ENCODE measurements at regions not wholly inside any gene's neighbourhood (a gene's known extent, or its start where the extent isn't known, plus 50 kb on each side); places are given as distances from the start of the nearest gene placed in this dataset.

DNA sequence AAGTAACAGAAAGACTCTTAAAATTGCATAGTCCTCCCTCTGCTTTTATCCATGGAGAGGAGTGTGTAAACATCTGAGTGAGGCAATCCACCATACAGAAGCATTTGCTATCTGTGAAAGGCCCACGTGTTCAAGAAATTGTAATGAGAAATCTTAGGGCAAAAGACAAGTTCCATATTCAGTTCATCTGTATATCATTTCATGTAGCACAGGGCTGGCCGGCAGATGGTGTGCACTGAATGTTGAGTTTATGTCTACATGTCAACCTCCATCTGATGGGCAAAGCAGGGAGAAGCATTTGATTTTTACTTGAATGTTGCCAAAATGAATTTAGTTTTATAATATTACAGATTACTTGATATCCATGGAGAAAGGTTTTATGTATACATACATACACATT lies 179.5 kb upstream of the RAD23B start:
- CTCF ChIA-PET = no interaction called here
- Histone ChIP-seq H3K9me3 (ENCODE audit: control insufficient read depth, insufficient read depth, low read length) (no peaks in the 10 kb centered on the region), H3K4me3 (ENCODE audit: low read depth, low read length) (no peak overlapping the region), H3K27me3 (ENCODE audit: control insufficient read depth, insufficient read depth, low read length) (no peaks in the 10 kb centered on the region), H3K27ac (ENCODE audit: low read depth, low read length) (no peak overlapping the region)
- POLR2A ChIA-PET = no interaction called here
- DNase-seq (ENCODE audit: low read depth, low spot score) = no peak
- TF ChIP-seq, protein P1, sequence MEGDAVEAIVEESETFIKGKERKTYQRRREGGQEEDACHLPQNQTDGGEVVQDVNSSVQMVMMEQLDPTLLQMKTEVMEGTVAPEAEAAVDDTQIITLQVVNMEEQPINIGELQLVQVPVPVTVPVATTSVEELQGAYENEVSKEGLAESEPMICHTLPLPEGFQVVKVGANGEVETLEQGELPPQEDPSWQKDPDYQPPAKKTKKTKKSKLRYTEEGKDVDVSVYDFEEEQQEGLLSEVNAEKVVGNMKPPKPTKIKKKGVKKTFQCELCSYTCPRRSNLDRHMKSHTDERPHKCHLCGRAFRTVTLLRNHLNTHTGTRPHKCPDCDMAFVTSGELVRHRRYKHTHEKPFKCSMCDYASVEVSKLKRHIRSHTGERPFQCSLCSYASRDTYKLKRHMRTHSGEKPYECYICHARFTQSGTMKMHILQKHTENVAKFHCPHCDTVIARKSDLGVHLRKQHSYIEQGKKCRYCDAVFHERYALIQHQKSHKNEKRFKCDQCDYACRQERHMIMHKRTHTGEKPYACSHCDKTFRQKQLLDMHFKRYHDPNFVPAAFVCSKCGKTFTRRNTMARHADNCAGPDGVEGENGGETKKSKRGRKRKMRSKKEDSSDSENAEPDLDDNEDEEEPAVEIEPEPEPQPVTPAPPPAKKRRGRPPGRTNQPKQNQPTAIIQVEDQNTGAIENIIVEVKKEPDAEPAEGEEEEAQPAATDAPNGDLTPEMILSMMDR (IDR thresholded peaks at IDR 0.05; ENCODE audit: low read depth, low read length) = no peak

DNA sequence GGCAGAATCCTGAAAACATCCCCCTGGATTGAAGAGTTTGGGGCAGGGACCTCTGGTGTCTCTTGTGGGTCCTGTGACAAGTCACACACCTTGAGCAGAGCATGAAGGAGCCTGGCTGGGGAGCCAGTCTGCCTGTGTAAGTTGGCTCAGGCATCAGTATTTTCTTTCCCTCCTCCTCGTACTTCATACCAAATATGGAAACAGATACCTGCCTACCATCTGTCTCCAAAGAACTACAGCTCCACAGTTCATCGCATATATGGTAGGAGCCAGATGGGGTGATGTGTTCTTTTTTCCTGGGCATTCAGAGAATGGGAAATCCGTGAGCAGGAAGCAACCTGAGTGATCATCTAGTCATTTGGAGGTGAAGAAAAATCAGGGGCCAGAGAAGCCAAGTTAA lies 177.3 kb upstream of the RAD23B start:
- CTCF ChIA-PET = interaction anchor here (0.6 kb wide), 1 partner anchor 1538 kb away, joined by 3 read pairs; no protein-coding TSS in a partner anchor

DNA sequence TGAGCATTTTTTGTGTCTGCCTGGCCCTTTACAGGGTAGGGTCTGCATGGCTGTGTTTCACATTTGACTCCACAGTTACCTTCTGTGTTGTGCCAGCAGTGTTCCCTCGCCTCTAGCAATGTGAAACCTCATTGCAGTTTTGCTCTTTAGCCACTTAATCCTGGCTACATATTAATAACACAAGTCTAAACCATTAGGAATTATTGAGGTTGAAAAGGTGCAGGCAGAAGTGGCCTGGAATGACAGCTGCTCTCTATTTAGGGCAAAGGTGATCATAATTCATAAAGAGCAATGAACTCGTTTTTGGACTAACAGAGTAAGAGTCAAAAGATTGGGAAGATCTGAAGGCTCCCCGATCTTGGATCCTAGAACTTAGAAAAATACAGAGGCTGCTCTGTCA lies 176.7 kb upstream of the RAD23B start:
- TF ChIP-seq, protein P1 (IDR thresholded peaks at IDR 0.05; ENCODE audit: low read depth, low read length) = no peak
- no peaks in the 10 kb centered on the region for H3K9me3 ChIP-seq (ENCODE audit: control insufficient read depth, insufficient read depth, low read length)
- H3K27me3 ChIP-seq (ENCODE audit: control insufficient read depth, insufficient read depth, low read length) = no peaks in the 10 kb centered on the region
- no peak overlapping the region for H3K4me3 ChIP-seq (ENCODE audit: low read depth, low read length)
- no peak for DNase-seq (ENCODE audit: low read depth, low spot score)
- no peak overlapping the region for H3K27ac ChIP-seq (ENCODE audit: low read depth, low read length)
- CTCF ChIA-PET = interaction anchor here (0.6 kb wide), 1 partner anchor 1538 kb away, joined by 3 read pairs; no protein-coding TSS in a partner anchor
- POLR2A ChIA-PET = no interaction called here

More for the DNA sequence above, 177.3 kb upstream of the RAD23B start:
- H3K4me3 ChIP-seq (ENCODE audit: low read depth, low read length) = no peak overlapping the region
- H3K9me3 ChIP-seq (ENCODE audit: control insufficient read depth, insufficient read depth, low read length) = no peaks in the 10 kb centered on the region
- POLR2A ChIA-PET = no interaction called here
- DNase-seq (ENCODE audit: low read depth, low spot score) = no peak
- no peaks in the 10 kb centered on the region for H3K27me3 ChIP-seq (ENCODE audit: control insufficient read depth, insufficient read depth, low read length)
- no peak overlapping the region for H3K27ac ChIP-seq (ENCODE audit: low read depth, low read length)
- TF ChIP-seq, protein P1 (IDR thresholded peaks at IDR 0.05; ENCODE audit: low read depth, low read length) = no peak

DNA sequence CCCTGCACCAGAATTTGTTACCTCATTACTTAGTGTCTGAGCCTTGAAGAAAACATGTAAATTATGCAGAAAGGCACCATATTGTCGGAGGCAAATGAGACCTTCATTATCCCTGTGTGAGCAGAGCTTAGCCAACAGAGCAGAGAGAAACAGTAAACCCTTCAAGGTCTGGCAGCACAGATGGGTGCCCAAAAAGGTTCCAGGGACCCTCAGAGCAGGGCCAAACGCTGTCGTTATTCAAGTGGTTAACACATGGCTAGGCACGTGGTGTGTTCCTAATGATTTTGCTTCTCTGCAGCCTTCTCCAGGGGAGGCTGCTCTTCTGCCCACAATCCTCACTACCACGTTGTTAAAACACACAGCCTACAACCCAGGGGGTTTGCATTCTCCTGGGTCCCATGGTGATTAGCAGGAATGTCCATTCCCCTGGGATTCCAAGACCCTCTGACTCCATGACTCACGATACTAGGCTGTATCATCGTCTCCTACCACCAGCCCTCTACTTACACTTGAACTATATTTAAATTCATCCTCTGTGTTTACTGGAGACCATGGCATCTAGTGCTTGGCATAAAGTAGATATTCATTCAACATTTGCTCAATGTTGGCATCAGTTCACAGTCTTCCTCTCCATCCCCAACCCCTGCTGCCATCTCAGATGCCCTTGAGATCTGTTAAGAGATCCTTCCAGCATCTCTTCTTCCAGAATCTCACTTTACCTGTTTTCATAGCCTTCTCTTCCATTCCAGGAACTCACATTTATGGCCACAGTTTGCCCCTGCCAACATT lies 174.5 kb upstream of the RAD23B start:
- H3K9me3 ChIP-seq (ENCODE audit: control insufficient read depth, insufficient read depth, low read length) = no peaks in the 10 kb centered on the region
- CTCF ChIA-PET = interaction anchor here (0.6 kb wide), 1 partner anchor 184 kb away, joined by 3 read pairs; no protein-coding TSS in a partner anchor
- POLR2A ChIA-PET = no interaction called here
- TF ChIP-seq, protein P1 (IDR thresholded peaks at IDR 0.05; ENCODE audit: low read depth, low read length) = no peak
- no peaks in the 10 kb centered on the region for H3K27me3 ChIP-seq (ENCODE audit: control insufficient read depth, insufficient read depth, low read length)
- no peak overlapping the region for H3K4me3 ChIP-seq (ENCODE audit: low read depth, low read length)
- no peak for DNase-seq (ENCODE audit: low read depth, low spot score)
- no peak overlapping the region for H3K27ac ChIP-seq (ENCODE audit: low read depth, low read length)

DNA sequence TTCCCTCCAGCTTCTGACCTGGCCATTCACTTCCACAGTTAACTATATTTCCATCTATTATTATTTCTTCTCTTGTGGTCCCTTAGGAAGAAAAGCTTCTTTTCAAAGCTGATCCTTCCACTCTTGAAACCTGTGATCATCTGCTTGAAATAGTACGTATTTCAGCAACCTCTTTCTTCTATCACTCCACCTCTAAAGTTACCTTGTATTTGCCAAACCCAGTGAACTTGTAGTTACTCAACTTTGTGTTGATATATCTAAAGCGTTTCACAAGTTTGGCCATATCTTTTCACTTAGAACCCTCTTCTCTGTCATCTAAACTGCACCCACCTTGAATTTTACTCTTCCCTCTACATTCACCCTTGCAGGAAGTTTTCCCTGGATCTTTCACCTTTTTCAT lies 173.8 kb upstream of the RAD23B start:
- TF ChIP-seq, protein P1 (IDR thresholded peaks at IDR 0.05; ENCODE audit: low read depth, low read length) = no peak
- CTCF ChIA-PET = no interaction called here
- no peak for DNase-seq (ENCODE audit: low read depth, low spot score)
- no peak overlapping the region for H3K27ac ChIP-seq (ENCODE audit: low read depth, low read length)
- no peaks in the 10 kb centered on the region for H3K27me3 ChIP-seq (ENCODE audit: control insufficient read depth, insufficient read depth, low read length)
- H3K4me3 ChIP-seq (ENCODE audit: low read depth, low read length) = no peak overlapping the region
- H3K9me3 ChIP-seq (ENCODE audit: control insufficient read depth, insufficient read depth, low read length) = no peaks in the 10 kb centered on the region
- POLR2A ChIA-PET = no interaction called here

Data from AG04450 (cell line).